Nephron progenitor cell (in vitro differentiated cells): ENCODE measurements at regions not wholly inside any gene's neighbourhood (a gene's known extent, or its start where the extent isn't known, plus 50 kb on each side); places are given as distances from the start of the nearest gene placed in this dataset.

Source experiments
- DNase-seq: peaks from one replicate; pipeline ENCODE4 v3.0.0; 2021
- H3K27ac Mint-ChIP-seq: 2 replicates; pipeline ENCODE4 v1.8.0; 2021; ENCODE audit warnings: mild to moderate bottlenecking, moderate library complexity, mixed read lengths
- H3K27me3 Mint-ChIP-seq: 2 replicates; pipeline ENCODE4 v1.8.0; 2021; ENCODE audit warnings: mild to moderate bottlenecking, low read depth, mixed read lengths; ENCODE audit not compliant: poor library complexity
- H3K36me3 Mint-ChIP-seq: 2 replicates; pipeline ENCODE4 v1.8.0; 2021; ENCODE audit warnings: low read depth, mixed read lengths
- H3K4me1 Mint-ChIP-seq: 2 replicates; pipeline ENCODE4 v1.8.0; 2021; ENCODE audit warnings: mixed read lengths
- H3K4me3 Mint-ChIP-seq: 2 replicates; pipeline ENCODE4 v1.8.0; 2021; ENCODE audit warnings: mild to moderate bottlenecking, moderate library complexity, mixed read lengths
- H3K9me3 Mint-ChIP-seq: 2 replicates; pipeline ENCODE4 v1.8.0; 2021; ENCODE audit warnings: mild to moderate bottlenecking, moderate library complexity, mixed read lengths
- CTCF ChIP-seq: fragments of 200-600 bp; sonication (generic); IDR thresholded peaks from 2 replicates; pipeline ENCODE4 v1.5.0; 2021; ENCODE audit warnings: antibody characterized with exemption

GRCh38 chr5:155091063-155091648 lies 77.6 kb downstream of the KIF4B start:
- Mint-ChIP-seq H3K4me1 (no peaks in the 10 kb centered on the region), H3K36me3 (no peaks in the 10 kb centered on the region), H3K9me3 (no peaks in the 10 kb centered on the region), H3K27me3 (peaks cover 29% of the 10 kb centered on the region), H3K4me3 (no peak overlapping the region), H3K27ac (no peak overlapping the region)
- DNase-seq = no peak
- no peak for TF ChIP-seq CTCF

- no peak overlapping the region for H3K4me3 Mint-ChIP-seq
- peaks cover 23% of the 10 kb centered on the region for H3K27me3 Mint-ChIP-seq
- no peak for TF ChIP-seq CTCF
- H3K4me1 Mint-ChIP-seq = no peaks in the 10 kb centered on the region
- DNase-seq = no peak
- H3K27ac Mint-ChIP-seq = no peak overlapping the region
- H3K9me3 Mint-ChIP-seq = no peaks in the 10 kb centered on the region
- H3K36me3 Mint-ChIP-seq = no peaks in the 10 kb centered on the region
Observed at GRCh38 chr5:155091768-155092717, 78.5 kb downstream of the KIF4B start.

DNA sequence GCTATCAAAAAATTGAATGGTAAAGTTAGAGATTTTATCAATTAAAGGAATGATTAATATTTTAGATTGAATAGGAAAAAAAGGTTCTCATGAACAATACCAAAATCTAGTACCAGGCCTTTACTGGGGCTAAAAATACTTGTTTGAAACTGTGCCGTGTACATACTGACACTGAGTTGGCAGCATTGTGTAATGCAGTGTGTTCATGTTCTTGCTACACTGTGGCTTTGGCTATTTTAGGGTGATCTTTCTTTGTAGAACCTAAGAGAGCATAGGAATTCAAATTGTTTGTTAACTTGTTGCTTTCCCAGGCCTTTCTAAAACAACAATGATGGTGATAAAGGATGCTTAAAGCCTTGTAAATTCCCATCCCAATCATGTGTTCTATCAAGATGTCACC lies 80.9 kb downstream of the KIF4B start:
- no peak overlapping the region for H3K27ac Mint-ChIP-seq
- H3K4me1 Mint-ChIP-seq = no peaks in the 10 kb centered on the region
- no peak overlapping the region for H3K4me3 Mint-ChIP-seq
- TF ChIP-seq CTCF = no peak
- no peaks in the 10 kb centered on the region for H3K9me3 Mint-ChIP-seq
- no peaks in the 10 kb centered on the region for H3K36me3 Mint-ChIP-seq
- no peak for DNase-seq
- peaks cover 24% of the 10 kb centered on the region for H3K27me3 Mint-ChIP-seq

GRCh38 chr5:155097995-155098394 lies 84.4 kb downstream of the KIF4B start:
- Mint-ChIP-seq H3K27ac (no peak overlapping the region), H3K36me3 (no peaks in the 10 kb centered on the region), H3K4me1 (no peaks in the 10 kb centered on the region), H3K9me3 (no peaks in the 10 kb centered on the region), H3K4me3 (no peak overlapping the region), H3K27me3 (peaks cover 23% of the 10 kb centered on the region)
- no peak for TF ChIP-seq CTCF
- no peak for DNase-seq

DNA sequence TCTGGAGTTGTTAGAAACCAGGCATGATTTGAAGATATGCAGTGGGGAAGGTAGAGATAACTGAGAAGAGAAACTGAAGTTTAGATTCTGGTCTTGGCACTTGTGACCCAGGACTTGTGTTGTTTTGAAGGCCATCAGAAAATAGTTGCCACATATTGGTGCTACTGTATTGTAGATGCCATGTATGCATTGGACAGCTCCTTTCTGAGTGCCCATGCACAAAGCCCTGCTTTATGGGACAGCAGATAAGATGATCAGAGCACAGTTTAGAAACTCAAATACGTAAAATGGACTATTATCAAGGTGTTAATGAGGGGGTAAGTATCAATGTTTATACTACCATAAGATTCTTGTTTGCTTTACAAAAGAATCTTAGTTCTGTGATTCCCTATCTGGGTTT lies 84.9 kb downstream of the KIF4B start:
- Mint-ChIP-seq H3K27ac (no peak overlapping the region), H3K9me3 (no peaks in the 10 kb centered on the region), H3K36me3 (no peaks in the 10 kb centered on the region), H3K4me3 (no peak overlapping the region), H3K4me1 (no peaks in the 10 kb centered on the region), H3K27me3 (peaks cover 22% of the 10 kb centered on the region)
- no peak for DNase-seq
- TF ChIP-seq CTCF = no peak

GRCh38 chr5:155101697-155102096 lies 88.1 kb downstream of the KIF4B start:
- H3K4me1 Mint-ChIP-seq = no peaks in the 10 kb centered on the region
- no peaks in the 10 kb centered on the region for H3K36me3 Mint-ChIP-seq
- H3K9me3 Mint-ChIP-seq = no peaks in the 10 kb centered on the region
- peaks cover 14% of the 10 kb centered on the region for H3K27me3 Mint-ChIP-seq
- DNase-seq = no peak
- no peak overlapping the region for H3K27ac Mint-ChIP-seq
- no peak overlapping the region for H3K4me3 Mint-ChIP-seq
- TF ChIP-seq CTCF = no peak
